Fibroblast of villous mesenchyme (primary cell): ENCODE measurements at regions not wholly inside any gene's neighbourhood (a gene's known extent, or its start where the extent isn't known, plus 50 kb on each side); places are given as distances from the start of the nearest gene placed in this dataset.

ENCODE experiments used
- DNase-seq: peaks from one replicate; pipeline ENCODE4 v3.0.0-alpha.2; 2010; ENCODE audit warnings: low read depth
- H3K4me3 ChIP-seq: 2 replicates; pipeline ENCODE4 v1.5.1; 2011; ENCODE audit warnings: low read depth, mild to moderate bottlenecking, low read length
- TF ChIP-seq, protein P1 (sequence below): IDR thresholded peaks from 2 replicates; pipeline ENCODE4 v1.5.1; 2012; ENCODE audit warnings: low read depth, mild to moderate bottlenecking, low read length; ENCODE audit not compliant: insufficient read depth

DNA sequence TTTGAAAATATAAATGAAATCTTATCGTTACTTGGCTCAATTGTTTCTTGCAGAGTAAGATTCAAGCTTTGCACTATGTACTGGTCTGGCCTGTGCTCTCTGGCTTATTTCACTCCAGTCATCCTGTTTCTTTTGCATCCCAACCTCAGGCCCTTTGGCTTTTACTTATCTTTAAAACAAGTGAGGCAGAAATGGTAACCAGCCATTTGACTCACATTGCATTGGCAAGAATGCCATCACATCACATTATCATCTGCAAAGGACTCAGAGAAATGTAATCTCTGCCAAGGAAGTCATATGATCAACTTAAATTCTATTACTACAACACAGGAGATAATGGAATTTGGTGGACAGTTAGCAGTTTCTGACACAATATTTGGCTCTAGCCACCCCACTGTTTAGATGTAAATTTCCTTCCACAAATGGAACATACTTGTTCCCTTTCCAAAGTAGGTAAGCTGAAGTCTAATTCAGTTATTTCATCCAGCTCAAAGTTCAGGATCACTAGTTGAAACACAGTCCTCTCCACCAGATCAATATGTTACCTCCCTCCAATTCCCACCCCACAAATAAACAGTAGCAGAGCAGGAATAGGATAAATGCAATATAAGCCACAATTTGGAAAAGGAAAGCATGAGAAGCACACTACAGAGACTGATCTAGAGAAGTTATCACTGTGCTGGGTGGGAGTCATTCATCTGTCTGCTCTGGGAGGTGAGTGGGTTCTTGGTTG, 65.0 kb upstream of the DSC1 start:
- H3K4me3 ChIP-seq, result no peak overlapping the region
- DNase-seq, result no peak
- TF ChIP-seq, protein P1, sequence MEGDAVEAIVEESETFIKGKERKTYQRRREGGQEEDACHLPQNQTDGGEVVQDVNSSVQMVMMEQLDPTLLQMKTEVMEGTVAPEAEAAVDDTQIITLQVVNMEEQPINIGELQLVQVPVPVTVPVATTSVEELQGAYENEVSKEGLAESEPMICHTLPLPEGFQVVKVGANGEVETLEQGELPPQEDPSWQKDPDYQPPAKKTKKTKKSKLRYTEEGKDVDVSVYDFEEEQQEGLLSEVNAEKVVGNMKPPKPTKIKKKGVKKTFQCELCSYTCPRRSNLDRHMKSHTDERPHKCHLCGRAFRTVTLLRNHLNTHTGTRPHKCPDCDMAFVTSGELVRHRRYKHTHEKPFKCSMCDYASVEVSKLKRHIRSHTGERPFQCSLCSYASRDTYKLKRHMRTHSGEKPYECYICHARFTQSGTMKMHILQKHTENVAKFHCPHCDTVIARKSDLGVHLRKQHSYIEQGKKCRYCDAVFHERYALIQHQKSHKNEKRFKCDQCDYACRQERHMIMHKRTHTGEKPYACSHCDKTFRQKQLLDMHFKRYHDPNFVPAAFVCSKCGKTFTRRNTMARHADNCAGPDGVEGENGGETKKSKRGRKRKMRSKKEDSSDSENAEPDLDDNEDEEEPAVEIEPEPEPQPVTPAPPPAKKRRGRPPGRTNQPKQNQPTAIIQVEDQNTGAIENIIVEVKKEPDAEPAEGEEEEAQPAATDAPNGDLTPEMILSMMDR, result no peak

DNA sequence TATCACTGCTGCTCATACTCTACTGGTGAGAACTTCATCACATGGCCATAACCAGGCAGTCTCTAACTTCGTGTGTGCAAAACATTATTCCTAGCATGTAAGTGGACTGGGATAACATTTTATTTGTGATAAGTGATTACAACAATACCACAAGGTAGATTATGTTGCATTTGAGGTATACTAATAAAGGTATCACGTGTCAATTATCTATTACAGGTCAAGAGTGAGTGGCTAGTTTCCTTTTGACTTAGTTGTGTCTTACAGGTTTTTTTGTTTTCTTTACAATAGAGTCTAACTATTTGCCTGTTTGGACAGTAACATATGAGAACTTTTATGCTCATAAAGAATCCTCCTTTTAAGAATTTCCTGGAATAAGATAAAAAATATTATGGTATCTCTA, 67.2 kb upstream of the DSC1 start:
- H3K4me3 ChIP-seq, result no peak overlapping the region
- no peak for DNase-seq
- TF ChIP-seq, protein P1, result no peak

DNA sequence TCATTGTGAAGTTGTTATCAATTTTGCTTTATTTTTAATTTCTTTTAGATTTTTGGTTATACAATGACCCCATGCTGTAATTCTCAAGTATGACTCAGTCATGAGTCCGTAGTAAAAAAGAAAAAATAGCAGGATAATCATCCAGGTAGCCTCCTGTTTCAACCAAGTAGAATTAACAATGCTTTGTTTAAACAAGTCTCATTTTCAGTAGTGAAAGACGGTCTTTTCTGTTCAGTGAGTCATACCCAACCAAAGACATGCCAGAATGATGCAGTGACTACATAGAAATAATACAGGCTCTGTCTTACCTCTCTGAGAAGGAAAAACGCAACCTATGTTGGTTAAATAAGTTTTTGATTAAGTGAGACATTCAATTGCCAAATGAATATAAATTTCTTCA, 67.8 kb upstream of the DSC1 start:
- DNase-seq, result no peak
- no peak overlapping the region for H3K4me3 ChIP-seq
- TF ChIP-seq, protein P1, result no peak

DNA sequence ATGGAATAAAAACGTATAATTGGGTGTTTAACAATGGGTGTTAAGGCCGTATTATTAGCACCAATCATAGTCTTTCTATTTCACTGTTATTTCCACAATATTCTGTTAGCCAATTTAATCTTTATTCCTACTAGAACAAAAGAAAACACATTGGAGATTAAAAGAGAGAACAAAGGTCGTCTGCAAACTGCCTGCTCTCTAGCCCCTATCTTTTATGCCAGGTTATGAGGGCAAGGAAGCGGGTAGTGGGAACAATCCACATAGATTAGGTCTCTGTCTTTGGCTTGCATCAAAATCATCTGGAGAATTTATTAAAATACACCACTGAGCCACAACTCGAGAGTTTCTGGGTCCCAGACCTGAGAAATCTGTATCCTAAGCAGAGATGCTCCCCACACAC, 69.4 kb upstream of the DSC1 start:
- H3K4me3 ChIP-seq, result no peak overlapping the region
- TF ChIP-seq, protein P1, result no peak
- DNase-seq, result no peak

DNA sequence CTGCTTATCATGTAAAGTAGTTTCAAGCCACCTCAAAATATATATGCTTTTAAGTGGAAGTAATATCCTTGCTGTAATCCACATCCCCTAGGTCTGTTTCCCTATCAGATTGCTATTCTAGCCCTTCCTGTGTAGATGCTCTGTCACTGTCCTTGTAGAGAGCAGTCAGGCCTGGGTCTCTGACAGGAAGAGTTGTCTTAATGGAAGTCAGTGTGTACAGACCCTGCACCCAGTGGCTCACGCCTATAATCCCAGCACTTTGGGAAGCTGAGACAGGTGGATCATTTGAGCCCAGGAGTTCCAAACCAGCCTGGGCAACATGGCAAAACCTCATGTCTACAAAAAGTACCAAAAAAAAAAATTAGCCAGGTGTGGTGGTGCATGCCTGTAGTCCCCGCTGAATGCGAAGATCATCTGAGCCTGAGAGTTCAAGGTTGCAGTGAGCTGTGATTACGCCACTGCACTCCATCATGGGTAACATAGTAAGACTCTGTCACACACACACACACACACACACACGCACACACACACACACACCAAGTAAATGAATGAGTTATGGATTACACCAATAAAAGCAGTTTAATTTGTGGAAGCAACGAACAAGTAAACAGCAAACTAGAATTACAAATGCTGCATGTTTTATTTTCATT, 70.2 kb upstream of the DSC1 start:
- no peak overlapping the region for H3K4me3 ChIP-seq
- TF ChIP-seq, protein P1, result no peak
- no peak for DNase-seq

DNA sequence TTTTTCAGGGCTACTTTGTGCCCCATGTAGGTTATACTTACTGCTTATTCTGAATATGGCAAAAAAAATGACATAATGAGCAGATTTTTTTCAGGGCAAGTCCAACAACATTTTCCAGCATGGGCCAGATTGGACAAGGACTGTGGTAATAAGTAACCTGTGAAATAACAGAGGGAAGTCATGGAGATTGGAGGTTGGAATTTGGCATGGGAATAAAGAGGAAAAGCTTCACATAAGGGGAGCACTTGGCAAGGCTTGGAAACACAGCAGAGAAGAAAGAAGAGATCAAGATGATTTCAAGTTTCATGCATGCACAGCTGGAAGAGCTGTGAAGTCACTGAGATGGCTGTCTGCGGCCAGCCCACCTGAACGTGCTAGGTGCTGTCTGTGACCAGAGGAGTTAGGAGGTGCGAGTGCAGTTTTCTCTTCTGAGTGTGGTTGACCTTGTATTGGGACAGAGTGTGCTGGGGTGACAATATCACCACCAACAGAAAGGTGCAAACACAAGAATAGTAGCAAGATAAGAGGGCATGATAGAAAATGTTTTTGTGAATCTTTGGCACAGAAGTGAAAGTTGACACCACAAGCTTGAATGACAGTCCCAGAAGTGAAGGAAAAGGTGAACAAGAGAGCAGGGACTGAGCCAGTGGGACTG, 71.1 kb upstream of the DSC1 start:
- H3K4me3 ChIP-seq, result no peak overlapping the region
- TF ChIP-seq, protein P1, result no peak
- no peak for DNase-seq
